Trophoblast cell (in vitro differentiated cells and primary cell): ENCODE measurements at regions not wholly inside any gene's neighbourhood (a gene's known extent, or its start where the extent isn't known, plus 50 kb on each side); places are given as distances from the start of the nearest gene placed in this dataset.
"Not testable (repeated sequence)": the region's sequence is repeated elsewhere in the genome, so short reads cannot be mapped to it uniquely, and the experiment has no call there.

Experiments used
- DNase-seq, 2 donors: peaks; one replicate each; pipeline ENCODE4 v3.0.0-alpha.2; 2016
- H2AFZ ChIP-seq: 2 replicates; pipeline ENCODE4 v1.6.1; 2013; ENCODE audit warnings: low read length, moderate library complexity, mild to moderate bottlenecking; ENCODE audit not compliant: insufficient read depth, poor library complexity
- H2AK5ac ChIP-seq: 2 replicates; pipeline ENCODE4 v1.6.1; 2013; ENCODE audit warnings: mild to moderate bottlenecking, low read length
- H2BK120ac ChIP-seq: 2 replicates; pipeline ENCODE4 v1.6.1; 2013; ENCODE audit warnings: low read length, mild to moderate bottlenecking, moderate library complexity; ENCODE audit not compliant: insufficient read depth, poor library complexity
- H2BK12ac ChIP-seq: 2 replicates; pipeline ENCODE4 v1.6.1; 2013; ENCODE audit warnings: mild to moderate bottlenecking, low read length, moderate library complexity
- H2BK5ac ChIP-seq: 2 replicates; pipeline ENCODE4 v1.6.1; 2013; ENCODE audit warnings: low read length, low read depth, moderate library complexity, mild to moderate bottlenecking; ENCODE audit not compliant: poor library complexity
- H3K14ac ChIP-seq: 2 replicates; pipeline ENCODE4 v1.6.1; 2013; ENCODE audit warnings: mild to moderate bottlenecking, low read length
- H3K18ac ChIP-seq: 2 replicates; pipeline ENCODE4 v1.6.1; 2013; ENCODE audit warnings: mild to moderate bottlenecking, low read length
- H3K23ac ChIP-seq: 2 replicates; pipeline ENCODE4 v1.6.1; 2013; ENCODE audit warnings: low read length
- H3K27ac ChIP-seq: 2 replicates; pipeline ENCODE4 v1.5.1; 2013; ENCODE audit warnings: low read depth, mild to moderate bottlenecking, inconsistent platforms, low read length, moderate library complexity
- H3K27me3 ChIP-seq: 2 replicates; pipeline ENCODE4 v1.6.1; 2013; ENCODE audit warnings: inconsistent platforms, mild to moderate bottlenecking, low read length, moderate library complexity; ENCODE audit not compliant: insufficient read depth
- H3K36me3 ChIP-seq, 2 experiments: 1 replicate in 1 of 2; 2 replicates in 1 of 2; pipeline ENCODE4 v1.6.1; 2013; ENCODE audit warnings: low read length in 2 of 2, mild to moderate bottlenecking in 2 of 2, moderate library complexity in 1 of 2; ENCODE audit not compliant: insufficient read depth in 2 of 2, control insufficient read depth in 1 of 2
- H3K4ac ChIP-seq: 2 replicates; pipeline ENCODE4 v1.6.1; 2013; ENCODE audit warnings: low read depth, mild to moderate bottlenecking, low read length, moderate library complexity
- H3K4me1 ChIP-seq, 2 experiments: 1 replicate in 1 of 2; 2 replicates in 1 of 2; pipeline ENCODE4 v1.6.1; 2013; ENCODE audit warnings: low read length in 2 of 2, mild to moderate bottlenecking in 2 of 2, moderate library complexity in 1 of 2; ENCODE audit not compliant: insufficient read depth in 2 of 2, control insufficient read depth in 1 of 2
- H3K4me2 ChIP-seq: 2 replicates; pipeline ENCODE4 v1.6.1; 2013; ENCODE audit warnings: inconsistent platforms, mild to moderate bottlenecking, low read length, moderate library complexity
- H3K4me3 ChIP-seq: 2 replicates; pipeline ENCODE4 v1.5.1; 2013; ENCODE audit warnings: mild to moderate bottlenecking, low read depth, low read length, inconsistent platforms
- H3K79me1 ChIP-seq: one replicate; pipeline ENCODE4 v1.6.1; 2013; ENCODE audit warnings: low read length
- H3K79me2 ChIP-seq: 2 replicates; pipeline ENCODE4 v1.6.1; 2013; ENCODE audit warnings: low read length, mild to moderate bottlenecking; ENCODE audit not compliant: control insufficient read depth, insufficient read depth, poor library complexity
- H3K9ac ChIP-seq: 2 replicates; pipeline ENCODE4 v1.6.1; 2013; ENCODE audit warnings: mild to moderate bottlenecking, low read length
- H3K9me3 ChIP-seq: 2 replicates; pipeline ENCODE4 v1.6.1; 2013; ENCODE audit warnings: low read depth, mild to moderate bottlenecking, control low read depth, inconsistent platforms, low read length; ENCODE audit not compliant: insufficient read depth
- H4K12ac ChIP-seq: 2 replicates; pipeline ENCODE4 v1.6.1; 2013; ENCODE audit warnings: low read depth, mild to moderate bottlenecking, low read length, moderate library complexity
- H4K8ac ChIP-seq: 2 replicates; pipeline ENCODE4 v1.6.1; 2013; ENCODE audit warnings: low read depth, mild to moderate bottlenecking, low read length, moderate library complexity
- H4K91ac ChIP-seq: one replicate; pipeline ENCODE4 v1.6.1; 2013; ENCODE audit warnings: low read depth, mild to moderate bottlenecking, low read length, moderate library complexity
- WGBS: extraction: QIAGEN DNeasy Blood & Tissue Kit; methylation state at CpG from one replicate; pipeline ENCODE4 v1.1.7; 2013; ENCODE audit warnings: missing lambda C conversion rate; ENCODE audit not compliant: insufficient read length, insufficient coverage; ENCODE audit errors: extremely low coverage; 5-methylcytosine and 5-hydroxymethylcytosine counted together

DNA sequence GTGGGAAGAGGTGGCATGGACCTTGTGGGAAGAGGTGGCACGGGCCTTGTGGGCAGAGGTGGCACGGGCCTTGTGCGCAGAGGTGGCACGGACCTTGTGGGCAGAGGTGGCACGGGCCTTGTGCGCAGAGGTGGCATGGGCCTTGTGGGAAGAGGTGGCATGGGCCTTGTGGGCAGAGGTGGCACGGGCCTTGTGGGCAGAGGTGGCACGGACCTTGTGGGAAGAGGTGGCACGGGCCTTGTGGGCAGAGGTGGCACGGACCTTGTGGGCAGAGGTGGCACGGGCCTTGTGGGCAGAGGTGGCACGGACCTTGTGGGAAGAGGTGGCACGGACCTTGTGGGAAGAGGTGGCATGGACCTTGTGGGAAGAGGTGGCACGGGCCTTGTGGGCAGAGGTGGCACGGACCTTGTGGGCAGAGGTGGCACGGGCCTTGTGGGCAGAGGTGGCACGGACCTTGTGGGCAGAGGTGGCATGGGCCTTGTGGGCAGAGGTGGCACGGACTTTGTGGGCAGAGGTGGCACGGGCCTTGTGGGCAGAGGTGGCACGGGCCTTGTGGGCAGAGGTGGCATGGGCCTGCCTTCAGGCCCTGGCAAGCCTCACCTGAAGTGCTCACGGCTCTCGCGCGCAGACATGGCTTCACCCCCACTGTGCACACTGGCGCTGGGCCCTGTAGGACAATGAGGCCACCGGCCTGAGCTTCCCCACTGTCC lies 403.5 kb downstream of the THBS2 start:
- not testable (repeated sequence) for H3K4ac ChIP-seq, H2BK120ac ChIP-seq, H4K91ac ChIP-seq, H3K4me1 ChIP-seq, H3K14ac ChIP-seq, H3K23ac ChIP-seq, H3K4me3 ChIP-seq, H2AK5ac ChIP-seq, H3K9ac ChIP-seq, H3K27ac ChIP-seq, H3K79me2 ChIP-seq, H2AFZ ChIP-seq, H3K9me3 ChIP-seq, DNase-seq, H2BK12ac ChIP-seq, H3K27me3 ChIP-seq, H3K79me1 ChIP-seq, H3K18ac ChIP-seq, H3K4me2 ChIP-seq, H3K36me3 ChIP-seq, H4K12ac ChIP-seq, H4K8ac ChIP-seq, H2BK5ac ChIP-seq
- WGBS: no CpG with 5 or more reads among the region's 26 CpGs

DNA sequence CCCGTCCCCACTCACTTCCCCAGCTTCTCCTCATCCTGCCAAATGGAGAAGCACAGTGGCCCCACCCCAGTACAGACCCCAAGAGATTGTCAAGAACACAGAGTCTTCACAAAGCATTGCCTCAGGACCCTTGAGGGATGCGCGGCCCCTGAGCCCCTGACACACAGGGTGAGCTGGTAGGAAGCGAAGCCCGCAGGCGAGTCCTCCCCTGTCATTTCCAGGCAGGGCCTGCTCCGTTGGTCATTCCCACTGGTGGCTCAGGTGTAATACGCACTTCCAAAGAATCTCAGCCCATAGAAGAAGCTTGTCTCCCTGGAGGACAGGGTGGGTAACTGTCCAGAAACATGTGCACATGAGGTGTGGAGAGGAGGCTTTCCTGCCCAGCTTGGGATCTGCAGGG lies 404.2 kb downstream of the THBS2 start:
- no peak overlapping the region for H4K8ac ChIP-seq
- H2BK5ac ChIP-seq: no peak overlapping the region
- no peak overlapping the region for H4K12ac ChIP-seq
- no peaks in the 10 kb centered on the region for H3K9me3 ChIP-seq
- no peak overlapping the region for H2AFZ ChIP-seq
- no peaks in the 10 kb centered on the region for H3K36me3 ChIP-seq
- no peak overlapping the region for H3K23ac ChIP-seq
- H3K27ac ChIP-seq: no peak overlapping the region
- H3K79me1 ChIP-seq: peaks cover 2% of the 10 kb centered on the region
- H3K79me2 ChIP-seq: no peaks in the 10 kb centered on the region
- H3K4me3 ChIP-seq: no peak overlapping the region
- no peak overlapping the region for H2BK120ac ChIP-seq
- H3K18ac ChIP-seq: no peak overlapping the region
- no peak overlapping the region for H4K91ac ChIP-seq
- H3K14ac ChIP-seq: no peak overlapping the region
- H3K9ac ChIP-seq: no peak overlapping the region
- no peak overlapping the region for H2AK5ac ChIP-seq
- no peak overlapping the region for H3K4ac ChIP-seq
- H3K27me3 ChIP-seq: no peaks in the 10 kb centered on the region
- H3K4me2 ChIP-seq: no peak overlapping the region
- peaks cover 0 to 2% of the 10 kb centered on the region in 2 experiments for H3K4me1 ChIP-seq
- DNase-seq: no peak
- no CpG with 5 or more reads among the region's 8 CpGs for WGBS
- no peak overlapping the region for H2BK12ac ChIP-seq

DNA sequence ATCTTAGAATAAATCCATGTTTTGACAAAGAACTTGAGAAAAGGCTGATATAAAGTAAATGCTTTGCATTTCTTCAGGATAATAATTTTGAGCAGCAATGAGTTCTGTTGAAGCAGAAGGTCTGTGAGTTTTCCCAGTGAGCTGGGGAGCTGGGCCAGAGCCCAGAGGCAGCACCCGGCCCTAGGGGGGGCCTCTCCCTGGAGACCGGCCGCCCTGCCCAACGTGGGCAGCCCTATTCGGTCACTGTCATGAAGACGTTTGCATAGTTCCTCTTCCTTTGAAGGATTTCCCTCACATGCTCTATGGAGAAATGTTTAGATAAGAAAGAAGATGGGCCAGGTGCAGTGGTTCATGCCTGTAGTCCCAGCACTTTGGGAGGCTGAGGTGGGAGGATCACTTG lies 404.8 kb downstream of the THBS2 start:
- Histone ChIP-seq H2BK5ac (no peak overlapping the region), H2BK12ac (no peak overlapping the region), H3K23ac (no peak overlapping the region), H3K4me2 (no peak overlapping the region), H2BK120ac (no peak overlapping the region), H2AFZ (no peak overlapping the region), H4K8ac (no peak overlapping the region), H3K4me1 (peaks cover 0 to 2% of the 10 kb centered on the region in 2 experiments), H4K91ac (no peak overlapping the region), H2AK5ac (no peak overlapping the region), H3K27me3 (no peaks in the 10 kb centered on the region), H3K27ac (no peak overlapping the region), H3K9me3 (no peaks in the 10 kb centered on the region), H3K36me3 (no peaks in the 10 kb centered on the region), H3K14ac (no peak overlapping the region), H3K79me1 (peaks cover 2% of the 10 kb centered on the region), H3K4me3 (no peak overlapping the region), H3K18ac (no peak overlapping the region), H4K12ac (no peak overlapping the region), H3K9ac (no peak overlapping the region), H3K79me2 (no peaks in the 10 kb centered on the region), H3K4ac (no peak overlapping the region)
- DNase-seq: no peak
- no CpG with 5 or more reads among the region's 6 CpGs for WGBS

DNA sequence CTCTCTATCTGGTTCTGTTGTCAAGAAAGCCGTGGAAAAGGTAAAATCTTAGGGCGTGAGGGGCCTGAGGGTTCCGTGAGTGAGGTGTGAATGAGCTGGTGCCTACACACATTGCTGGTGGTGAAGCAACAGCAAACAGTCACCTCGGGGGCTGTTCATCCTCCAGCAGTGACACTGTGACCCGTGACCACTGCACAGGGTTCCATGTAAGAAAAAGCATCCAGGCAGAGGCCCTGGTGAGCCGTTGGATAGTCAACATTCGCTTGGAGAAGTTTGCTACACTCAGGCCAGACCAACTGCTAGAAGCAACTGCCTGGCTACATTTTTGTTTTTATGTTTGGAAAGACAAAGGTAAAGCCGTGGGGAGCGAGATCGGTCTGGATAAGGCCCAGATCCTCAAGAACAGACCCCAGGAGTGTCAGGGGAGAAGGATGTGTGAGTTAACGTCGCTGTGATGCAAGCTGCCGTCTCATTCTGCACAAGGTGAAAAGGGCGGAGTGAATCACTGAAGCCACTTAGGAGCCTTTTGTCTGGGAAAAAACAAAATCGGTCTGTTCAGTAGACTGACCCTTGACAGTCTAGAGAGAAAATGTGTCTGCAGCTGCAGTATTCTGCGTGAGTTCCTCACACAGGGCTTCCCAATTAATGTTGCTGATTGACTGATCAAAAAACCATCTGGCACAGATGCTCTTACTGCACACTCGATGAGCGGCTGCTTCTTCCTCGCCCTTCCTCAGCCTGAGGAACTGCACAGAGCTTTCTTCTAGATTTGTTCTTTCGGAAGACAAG lies 404.0 kb downstream of the SMOC2 start:
- Histone ChIP-seq H3K4me3 (no peak overlapping the region), H3K4ac (no peak overlapping the region), H2AK5ac (no peak overlapping the region), H3K9ac (no peak overlapping the region), H4K91ac (no peak overlapping the region), H3K4me2 (no peak overlapping the region), H3K18ac (no peak overlapping the region), H3K4me1 (peaks cover 0 to 2% of the 10 kb centered on the region in 2 experiments), H2AFZ (no peak overlapping the region), H2BK5ac (no peak overlapping the region), H4K8ac (no peak overlapping the region), H3K23ac (no peak overlapping the region), H2BK12ac (no peak overlapping the region), H2BK120ac (no peak overlapping the region), H3K27ac (peak overlapping the region; percentile 46), H4K12ac (no peak overlapping the region), H3K79me2 (no peaks in the 10 kb centered on the region), H3K27me3 (no peaks in the 10 kb centered on the region), H3K14ac (no peak overlapping the region), H3K9me3 (peaks cover 3% of the 10 kb centered on the region), H3K79me1 (peaks cover 2% of the 10 kb centered on the region), H3K36me3 (no peaks in the 10 kb centered on the region)
- WGBS: no CpG with 5 or more reads among the region's 20 CpGs
- DNase-seq: no peak
